Tibial artery (tissue), 4 donors: ENCODE measurements at regions not wholly inside any gene's neighbourhood (a gene's known extent, or its start where the extent isn't known, plus 50 kb on each side); places are given as distances from the start of the nearest gene placed in this dataset.

Experiments
- DNase-seq, 2 donors: peaks; one replicate each; pipeline ENCODE4 v3.0.0-alpha.2; 2019
- H3K27ac ChIP-seq, 2 donors: fragments of 200-600 bp; sonication (generic) in 1 of 2; 1 replicate in 1 of 2; 2 replicates in 1 of 2; pipeline ENCODE4 v1.5.1; 2018 to 2019; ENCODE audit warnings: mild to moderate bottlenecking in 1 of 2
- H3K27me3 ChIP-seq, 2 donors: fragments of 200-600 bp; sonication (generic) in 1 of 2; one replicate each; pipeline versions ENCODE4 v1.5.1 to v1.6.0; 2016 to 2019
- H3K36me3 ChIP-seq, 3 donors: fragments of 200-600 bp; sonication (generic) in 2 of 3; one replicate each; pipeline ENCODE4 v1.5.1; 2016 to 2019; ENCODE audit warnings: mild to moderate bottlenecking in 2 of 3
- H3K4me1 ChIP-seq, 4 donors: fragments of 200-600 bp; sonication (generic) in 2 of 4; 1 replicate in 3 of 4; 2 replicates in 1 of 4; pipeline ENCODE4 v1.5.1; 2016 to 2019
- H3K4me3 ChIP-seq, 2 donors: fragments of 200-600 bp; sonication (generic) in 1 of 2; 1 replicate in 1 of 2; 2 replicates in 1 of 2; pipeline ENCODE4 v1.5.1; 2018 to 2019; ENCODE audit warnings: mild to moderate bottlenecking in 2 of 2
- H3K9me3 ChIP-seq, 3 donors: fragments of 200-600 bp; sonication (generic) in 1 of 3; one replicate each; pipeline ENCODE4 v1.5.1; 2016 to 2019
- intact Hi-C: fragments of 100-400 bp; cut with DNase I; formaldehyde crosslinking; loops from one replicate; pipeline ENCODE4 v1.15.0; 2023; ENCODE audit warnings: low total_unique reads
- TF ChIP-seq, protein P1 (sequence below), 2 experiments: fragments of 200-600 bp in 1 of 2; fragments of 450-650 bp in 1 of 2; IDR thresholded peaks; one replicate each; pipeline ENCODE4 v1.5.1; 2017 to 2019; ENCODE audit warnings: antibody characterized with exemption in 2 of 2, mild to moderate bottlenecking in 1 of 2, moderate library complexity in 1 of 2

DNA sequence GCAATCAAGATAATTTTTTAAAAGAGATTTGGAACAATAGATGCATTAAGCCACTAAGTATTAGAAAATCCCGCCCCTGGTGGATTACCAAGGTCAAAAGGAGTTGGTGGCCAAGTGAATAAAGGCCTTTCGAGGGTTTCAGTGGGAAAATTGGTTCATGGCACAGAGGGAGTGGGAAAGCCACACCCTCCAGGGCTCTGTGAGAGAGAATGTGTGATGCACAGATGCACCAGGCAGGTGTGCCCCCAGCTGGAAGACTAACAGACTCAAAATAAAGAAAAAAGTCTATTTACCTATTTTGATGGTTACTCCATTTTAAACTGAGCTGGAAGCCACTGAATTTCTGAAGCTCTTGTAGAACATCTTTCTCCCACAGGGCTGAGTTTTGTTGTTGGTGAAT is 278.0 kb downstream of the DRD1 start:
- TF ChIP-seq, protein P1, sequence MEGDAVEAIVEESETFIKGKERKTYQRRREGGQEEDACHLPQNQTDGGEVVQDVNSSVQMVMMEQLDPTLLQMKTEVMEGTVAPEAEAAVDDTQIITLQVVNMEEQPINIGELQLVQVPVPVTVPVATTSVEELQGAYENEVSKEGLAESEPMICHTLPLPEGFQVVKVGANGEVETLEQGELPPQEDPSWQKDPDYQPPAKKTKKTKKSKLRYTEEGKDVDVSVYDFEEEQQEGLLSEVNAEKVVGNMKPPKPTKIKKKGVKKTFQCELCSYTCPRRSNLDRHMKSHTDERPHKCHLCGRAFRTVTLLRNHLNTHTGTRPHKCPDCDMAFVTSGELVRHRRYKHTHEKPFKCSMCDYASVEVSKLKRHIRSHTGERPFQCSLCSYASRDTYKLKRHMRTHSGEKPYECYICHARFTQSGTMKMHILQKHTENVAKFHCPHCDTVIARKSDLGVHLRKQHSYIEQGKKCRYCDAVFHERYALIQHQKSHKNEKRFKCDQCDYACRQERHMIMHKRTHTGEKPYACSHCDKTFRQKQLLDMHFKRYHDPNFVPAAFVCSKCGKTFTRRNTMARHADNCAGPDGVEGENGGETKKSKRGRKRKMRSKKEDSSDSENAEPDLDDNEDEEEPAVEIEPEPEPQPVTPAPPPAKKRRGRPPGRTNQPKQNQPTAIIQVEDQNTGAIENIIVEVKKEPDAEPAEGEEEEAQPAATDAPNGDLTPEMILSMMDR (IDR thresholded peaks at IDR 0.05) = no peak
- H3K4me1 ChIP-seq = no peaks in the 10 kb centered on the region
- no peak overlapping the region for H3K4me3 ChIP-seq
- H3K27me3 ChIP-seq = no peaks in the 10 kb centered on the region
- DNase-seq = no peak
- intact Hi-C loops = no loop called here
- H3K9me3 ChIP-seq = no peaks in the 10 kb centered on the region
- H3K36me3 ChIP-seq = no peaks in the 10 kb centered on the region
- H3K27ac ChIP-seq = no peak overlapping the region

DNA sequence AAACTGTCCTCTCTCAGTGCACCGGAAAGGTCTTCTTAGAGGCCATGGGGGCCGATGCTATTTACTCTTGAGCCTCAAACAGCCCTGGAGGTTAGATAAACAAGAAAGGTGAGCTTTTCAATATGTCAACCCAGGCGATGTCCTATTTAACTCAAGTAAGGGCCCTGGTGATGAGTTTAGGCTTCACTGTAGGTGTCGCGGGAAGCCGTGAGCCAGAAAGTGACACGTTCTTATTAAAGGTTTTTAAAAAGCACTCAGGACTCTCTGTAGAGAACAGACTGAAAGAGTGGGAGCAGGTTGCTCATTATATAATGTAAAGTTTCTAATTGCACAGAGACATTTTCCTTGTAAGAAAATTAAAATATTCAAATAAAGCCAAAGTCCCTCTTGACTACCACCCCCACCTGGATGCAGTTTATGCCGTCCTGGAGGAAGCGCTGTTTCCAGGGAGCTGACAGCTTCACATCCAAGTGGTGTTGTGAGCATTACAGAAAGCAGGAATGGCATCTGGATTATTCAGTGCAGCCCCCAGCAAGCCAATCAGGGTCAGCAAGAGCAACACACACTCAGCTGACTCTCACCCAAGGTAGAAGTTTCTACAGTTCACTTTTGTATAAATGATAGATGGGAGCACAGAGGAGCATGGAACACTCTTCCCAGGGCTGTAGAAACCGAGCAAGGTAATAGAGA is 280.3 kb downstream of the DRD1 start:
- H3K36me3 ChIP-seq = no peaks in the 10 kb centered on the region
- intact Hi-C loops = no loop called here
- no peak overlapping the region for H3K27ac ChIP-seq
- H3K4me1 ChIP-seq = no peaks in the 10 kb centered on the region
- no peaks in the 10 kb centered on the region for H3K27me3 ChIP-seq
- no peak overlapping the region for H3K4me3 ChIP-seq
- TF ChIP-seq, protein P1 (IDR thresholded peaks at IDR 0.05) = no peak
- DNase-seq = no peak
- no peaks in the 10 kb centered on the region for H3K9me3 ChIP-seq

DNA sequence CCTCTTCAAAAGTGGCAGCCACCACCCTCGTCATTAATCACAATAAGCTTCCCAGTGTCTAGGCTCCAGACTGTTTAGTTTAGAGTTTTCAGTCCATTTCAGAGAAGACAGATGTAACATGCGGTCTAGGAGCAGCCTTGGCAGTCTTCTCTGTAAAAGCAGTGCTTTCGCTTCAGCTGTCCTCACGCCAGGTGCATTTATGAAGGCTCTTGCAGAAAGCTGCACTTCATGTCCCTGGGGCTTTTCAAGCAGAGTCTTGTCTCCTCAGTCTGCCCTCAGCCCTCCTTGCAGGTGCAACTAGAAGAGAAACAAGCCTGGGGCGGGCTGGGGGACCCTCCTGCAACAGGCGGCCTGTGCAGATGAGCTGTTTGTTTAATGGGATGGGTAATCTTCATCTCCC is 281.9 kb downstream of the DRD1 start:
- no peaks in the 10 kb centered on the region for H3K27me3 ChIP-seq
- TF ChIP-seq, protein P1 (IDR thresholded peaks at IDR 0.05) = no peak

DNA sequence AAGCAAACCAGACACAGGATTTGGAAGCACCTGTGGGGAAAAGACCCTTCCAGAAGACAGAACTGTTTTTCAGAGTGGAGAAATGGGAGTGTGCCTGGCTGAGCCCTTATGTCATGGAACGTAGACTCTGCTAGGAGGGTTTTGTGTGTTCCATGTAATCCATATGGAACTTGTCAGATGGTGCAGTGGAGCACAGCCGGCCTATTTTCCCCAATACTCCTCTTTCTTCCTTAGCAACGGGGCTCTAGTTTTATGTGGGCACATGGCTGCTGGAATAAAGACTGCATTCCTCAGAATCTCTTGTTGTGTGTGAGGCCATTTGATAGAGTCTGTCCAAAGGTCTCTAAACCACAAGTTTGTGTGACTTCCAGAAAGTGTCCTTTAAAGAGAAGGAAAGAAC is 284.0 kb downstream of the DRD1 start:
- no peak for DNase-seq

More for the DNA sequence above, 281.9 kb downstream of the DRD1 start:
- Histone ChIP-seq H3K9me3 (no peaks in the 10 kb centered on the region), H3K27ac (no peak overlapping the region), H3K36me3 (no peaks in the 10 kb centered on the region), H3K4me3 (no peak overlapping the region), H3K4me1 (no peaks in the 10 kb centered on the region)
- intact Hi-C loops = no loop called here
- DNase-seq = no peak

DNA sequence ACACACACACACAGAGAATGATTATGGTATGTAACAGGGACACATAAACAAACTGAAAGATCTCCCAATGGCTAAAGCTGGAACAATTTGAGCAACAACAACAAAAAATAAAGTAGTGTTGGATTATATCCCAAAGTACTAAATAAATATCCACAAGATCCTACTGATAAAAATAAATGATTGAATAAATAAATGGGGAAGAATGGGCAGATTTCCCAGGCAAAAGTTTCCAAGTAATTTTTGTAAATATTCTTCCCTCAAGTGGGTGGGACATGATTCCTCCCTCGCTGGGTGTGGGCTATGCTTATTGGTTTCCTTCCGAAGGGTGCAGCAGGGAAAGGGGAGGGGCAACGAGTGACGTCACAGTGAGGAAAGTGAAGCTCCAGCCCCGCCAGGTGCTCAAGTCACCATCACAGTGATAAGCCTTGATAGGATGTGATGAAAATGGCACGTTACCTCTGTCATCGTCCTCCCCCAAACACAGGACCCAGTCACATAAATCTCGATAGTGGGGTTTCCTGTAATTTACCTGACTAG is 295.3 kb downstream of the DRD1 start:
- peaks cover 0 to 14% (median 2%) of the 10 kb centered on the region in 4 donors for H3K4me1 ChIP-seq
- peaks cover 0 to 13% (median 12%) of the 10 kb centered on the region in 3 donors for H3K9me3 ChIP-seq
- H3K36me3 ChIP-seq = no peaks in the 10 kb centered on the region
- no peaks in the 10 kb centered on the region for H3K27me3 ChIP-seq
- TF ChIP-seq, protein P1 (IDR thresholded peaks at IDR 0.05) = no peak
- H3K4me3 ChIP-seq = no peak overlapping the region
- intact Hi-C loops = no loop called here
- H3K27ac ChIP-seq = no peak overlapping the region
- DNase-seq = no peak

More for the DNA sequence above, 284.0 kb downstream of the DRD1 start:
- TF ChIP-seq, protein P1 (IDR thresholded peaks at IDR 0.05) = no peak
- no peak overlapping the region for H3K4me3 ChIP-seq
- intact Hi-C loops = no loop called here
- no peaks in the 10 kb centered on the region for H3K9me3 ChIP-seq
- no peaks in the 10 kb centered on the region for H3K27me3 ChIP-seq
- no peaks in the 10 kb centered on the region for H3K36me3 ChIP-seq
- H3K4me1 ChIP-seq = peaks cover 0 to 14% (median 8%) of the 10 kb centered on the region in 4 donors
- no peak overlapping the region for H3K27ac ChIP-seq
